Stimulated activated naive CD4-positive, alpha-beta T cell (primary cell): ENCODE measurements at regions not wholly inside any gene's neighbourhood (a gene's known extent, or its start where the extent isn't known, plus 50 kb on each side); places are given as distances from the start of the nearest gene placed in this dataset.

ENCODE experiments used
- DNase-seq, 6 experiments: peaks; one replicate each; lab custom pipeline; 2025; lab: John Stamatoyannopoulos, UW

GRCh38 chr7:132672200-132672990 is 96.1 kb upstream of the PLXNA4 start:
- no peak for DNase-seq

DNA sequence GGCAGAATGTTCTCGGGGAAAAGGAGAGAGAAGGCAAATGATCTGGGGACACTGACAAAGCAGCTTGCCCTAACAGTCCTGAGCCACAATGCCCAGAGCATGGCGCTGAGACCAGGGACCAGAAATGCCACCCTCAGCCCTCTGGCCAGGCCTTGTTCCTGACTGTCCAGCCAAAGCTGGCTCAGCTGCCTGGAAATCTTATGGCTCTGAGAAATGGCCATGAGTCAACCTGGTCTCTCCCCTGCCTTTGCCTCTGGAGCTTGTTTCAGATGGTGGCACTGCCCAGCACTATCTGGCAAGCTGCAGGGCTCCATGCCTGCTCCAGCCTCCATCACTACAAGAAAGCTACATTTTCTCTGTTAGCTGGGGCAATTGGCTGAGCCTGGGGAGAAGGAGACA is 90.5 kb upstream of the PLXNA4 start:
- DNase-seq = no peak

GRCh38 chr7:132666071-132666773 is 90.0 kb upstream of the PLXNA4 start:
- DNase-seq = peak in 3 of 6 experiments; percentile 29 to 47 (median 44)

GRCh38 chr7:132656846-132657776 is 80.8 kb upstream of the PLXNA4 start:
- no peak for DNase-seq

DNA sequence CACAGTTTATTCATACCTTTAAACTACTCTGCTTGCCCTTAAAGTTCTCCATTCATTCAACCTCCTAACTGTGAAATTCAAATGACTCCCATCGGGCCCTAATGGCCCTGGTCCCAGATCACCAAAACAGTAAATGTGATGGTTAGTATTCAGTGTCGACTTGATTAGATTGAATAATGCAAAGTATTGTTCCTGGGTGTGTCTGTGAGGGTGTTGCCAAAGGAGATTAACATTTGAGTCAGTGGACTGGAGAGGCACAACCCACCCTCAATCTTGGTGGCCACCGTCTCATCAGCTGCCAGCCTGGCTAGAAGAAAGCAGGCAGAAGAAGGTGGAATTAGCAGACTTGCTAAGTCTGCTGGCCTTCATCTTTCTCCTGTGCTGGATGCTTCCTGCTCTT is 80.1 kb upstream of the PLXNA4 start:
- no peak for DNase-seq

DNA sequence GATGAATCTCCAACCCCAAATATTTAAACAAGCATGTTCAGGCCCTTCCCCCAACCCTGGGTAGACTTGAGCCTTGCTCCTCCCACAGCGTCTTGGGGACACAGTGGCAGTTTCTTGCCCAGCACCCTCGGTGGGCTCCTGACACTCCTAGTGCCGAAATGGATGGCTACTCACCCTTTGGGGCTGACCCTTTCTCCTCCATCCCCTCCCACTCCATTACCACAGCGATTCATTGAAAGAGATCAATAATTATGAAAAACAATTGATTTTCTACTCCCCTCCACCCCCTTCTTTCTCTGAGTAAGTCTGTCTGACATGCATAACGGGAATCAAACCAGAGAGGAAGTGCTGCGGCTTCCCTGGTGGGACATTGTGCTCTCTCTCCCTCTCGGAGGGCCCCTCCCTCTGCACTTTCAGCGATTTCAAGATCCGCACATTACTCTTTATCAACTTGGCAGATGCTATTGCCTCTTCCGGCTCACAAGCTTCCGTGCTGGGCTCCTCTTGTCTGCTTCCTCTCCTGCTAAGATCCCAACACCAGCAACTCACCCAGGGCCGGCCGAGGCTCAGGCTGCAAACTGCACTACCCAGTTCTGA is 79.0 kb upstream of the PLXNA4 start:
- DNase-seq = peak; percentile 5 to 66 (median 43)

- DNase-seq = peak in 2 of 6 experiments; percentile 6 to 10
Observed at GRCh38 chr7:132654150-132654549, 77.9 kb upstream of the PLXNA4 start.

DNA sequence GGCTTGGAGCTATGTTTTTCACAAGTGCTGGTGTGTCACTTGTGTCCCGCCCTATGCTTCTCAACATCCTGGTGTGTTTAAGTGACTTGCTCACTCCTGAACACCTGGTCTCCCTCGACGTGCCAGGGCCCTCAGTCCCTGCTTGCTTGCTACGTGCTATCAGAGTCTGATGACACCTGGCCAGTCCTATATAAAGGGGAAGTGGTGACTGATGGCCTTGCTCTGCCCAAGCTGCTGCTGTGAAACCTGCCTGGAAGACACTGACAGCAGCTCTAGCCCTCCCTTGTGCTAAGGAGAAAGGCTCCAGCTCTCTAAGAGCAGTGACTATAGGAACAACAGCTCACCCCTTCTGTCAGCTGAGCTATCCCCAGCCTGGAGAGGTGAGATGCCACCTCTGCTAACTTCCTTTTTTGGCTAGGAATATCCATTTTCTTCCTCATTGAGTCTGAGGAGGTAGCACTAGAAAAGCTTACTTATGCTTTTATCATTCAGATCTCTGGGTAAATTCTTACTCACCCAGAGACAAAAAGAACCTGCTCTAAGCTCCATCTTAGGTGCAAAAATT is 77.2 kb upstream of the PLXNA4 start:
- DNase-seq = no peak

GRCh38 chr7:132652507-132652906 is 76.2 kb upstream of the PLXNA4 start:
- DNase-seq = no peak

- DNase-seq = no peak
Observed at GRCh38 chr7:132650498-132650897, 74.2 kb upstream of the PLXNA4 start.

DNA sequence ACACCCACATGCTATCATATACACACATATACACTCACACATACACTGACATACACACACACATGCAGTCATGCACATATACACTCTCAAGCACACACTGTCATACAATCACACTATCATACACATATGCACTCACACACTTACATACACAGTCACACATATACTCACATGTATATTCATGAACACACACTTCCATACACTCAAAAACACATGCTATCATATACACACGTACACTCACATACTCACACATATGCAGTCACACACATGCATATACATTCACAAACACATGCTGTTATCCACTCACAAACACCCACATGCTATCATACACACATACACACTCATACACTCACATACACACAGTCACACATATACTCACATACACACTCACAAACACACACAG is 71.0 kb upstream of the PLXNA4 start:
- no peak for DNase-seq

GRCh38 chr7:132646052-132646451 is 69.8 kb upstream of the PLXNA4 start:
- no peak for DNase-seq

GRCh38 chr7:132643302-132643701 is 67.0 kb upstream of the PLXNA4 start:
- no peak for DNase-seq

DNA sequence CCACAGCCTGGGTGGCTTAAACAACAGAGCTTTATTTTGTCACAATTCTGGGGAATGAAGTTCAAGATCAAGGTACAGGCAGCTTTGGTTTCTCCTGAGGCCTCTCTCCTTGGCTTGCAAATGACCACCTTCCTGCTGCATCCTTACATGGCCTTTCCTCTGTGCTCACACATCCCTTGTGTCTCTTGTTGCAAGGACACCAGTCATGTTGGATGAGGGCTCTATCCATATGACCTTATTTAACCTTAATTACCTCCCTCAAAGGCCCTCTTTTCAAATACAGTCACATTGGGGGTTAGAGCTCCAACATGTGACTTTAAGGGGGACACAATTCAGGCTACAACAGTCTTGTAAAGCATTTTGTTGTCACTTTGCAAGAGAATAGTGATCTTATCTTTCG is 65.0 kb upstream of the PLXNA4 start:
- DNase-seq = no peak

GRCh38 chr7:132639983-132640382 is 63.7 kb upstream of the PLXNA4 start:
- DNase-seq = no peak

- DNase-seq = no peak
Observed at GRCh38 chr7:132638000-132638399, 61.7 kb upstream of the PLXNA4 start.

GRCh38 chr7:132636581-132636980 is 60.3 kb upstream of the PLXNA4 start:
- no peak for DNase-seq

- DNase-seq = no peak
Observed at GRCh38 chr7:132635127-132635526, 58.9 kb upstream of the PLXNA4 start.

DNA sequence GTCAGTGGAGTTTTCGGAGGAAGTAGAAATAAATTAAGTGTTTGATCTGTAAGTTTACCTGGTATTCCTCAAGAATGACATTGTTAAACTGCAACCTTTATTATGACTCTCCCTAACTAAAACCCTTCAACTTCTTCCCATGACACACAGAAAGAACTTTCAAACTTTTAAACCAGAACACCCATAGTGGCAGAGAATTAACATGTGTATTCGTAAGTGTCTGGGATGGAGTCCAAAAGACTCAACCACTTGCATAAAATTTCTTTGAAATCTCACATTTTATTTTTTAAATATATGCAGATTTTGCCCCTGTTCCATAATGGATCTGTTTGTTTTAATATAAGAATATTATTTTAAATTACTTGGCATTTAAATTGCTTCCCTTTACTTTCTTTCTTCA is 54.6 kb upstream of the PLXNA4 start:
- DNase-seq = no peak
